HG02588 (cell line): ENCODE measurements at regions not wholly inside any gene's neighbourhood (a gene's known extent, or its start where the extent isn't known, plus 50 kb on each side); places are given as distances from the start of the nearest gene placed in this dataset.
"Not testable (repeated sequence)": the region's sequence is repeated elsewhere in the genome, so short reads cannot be mapped to it uniquely, and the experiment has no call there.

Experiments used
- ATAC-seq: cut with Tn5 transposase; IDR thresholded peaks from one replicate; pipeline ENCODE4 v1.9.1; 2021; ENCODE audit warnings: mild to moderate bottlenecking, moderate library complexity; ENCODE audit not compliant: unreplicated experiment

GRCh38 chr1:200496937-200497336, 87.1 kb upstream of the ZNF281 start:
- no peak for ATAC-seq

GRCh38 chr1:200495901-200496300, 86.1 kb upstream of the ZNF281 start:
- ATAC-seq: no peak

GRCh38 chr1:200493344-200493743, 83.5 kb upstream of the ZNF281 start:
- ATAC-seq: no peak

- ATAC-seq: no peak
Observed at GRCh38 chr1:200491103-200491502, 81.3 kb upstream of the ZNF281 start.

- no peak for ATAC-seq
Observed at GRCh38 chr1:200490183-200490582, 80.3 kb upstream of the ZNF281 start.

- no peak for ATAC-seq
Observed at GRCh38 chr1:200488375-200489165, 78.7 kb upstream of the ZNF281 start.

GRCh38 chr1:200487650-200488049, 77.8 kb upstream of the ZNF281 start:
- ATAC-seq: no peak

- ATAC-seq: no peak
Observed at GRCh38 chr1:200486634-200487033, 76.8 kb upstream of the ZNF281 start.

GRCh38 chr1:200484438-200484946, 74.7 kb upstream of the ZNF281 start:
- not testable (repeated sequence) for ATAC-seq

GRCh38 chr1:200483491-200484143, 73.8 kb upstream of the ZNF281 start:
- ATAC-seq: peak; percentile 99

- ATAC-seq: no peak
Observed at GRCh38 chr1:200480964-200481363, 71.1 kb upstream of the ZNF281 start.

- ATAC-seq: no peak
Observed at GRCh38 chr1:200479816-200480215, 70.0 kb upstream of the ZNF281 start.

- ATAC-seq: no peak
Observed at GRCh38 chr1:200478945-200479558, 69.2 kb upstream of the ZNF281 start.

- ATAC-seq: no peak
Observed at GRCh38 chr1:200478239-200478623, 68.4 kb upstream of the ZNF281 start.

- ATAC-seq: no peak
Observed at GRCh38 chr1:200474633-200475032, 64.8 kb upstream of the ZNF281 start.

GRCh38 chr1:200473698-200474371, 64.0 kb upstream of the ZNF281 start:
- ATAC-seq: peak; percentile 77

- no peak for ATAC-seq
Observed at GRCh38 chr1:200471739-200472138, 61.9 kb upstream of the ZNF281 start.

GRCh38 chr1:200468264-200469001, 58.6 kb upstream of the ZNF281 start:
- no peak for ATAC-seq

GRCh38 chr1:200464784-200465400, 55.1 kb upstream of the ZNF281 start:
- no peak for ATAC-seq
